ENCODE measurements at regions not wholly inside any gene's neighbourhood (a gene's known extent, or its start where the extent isn't known, plus 50 kb on each side); places are given as distances from the start of the nearest gene placed in this dataset.

GRCh38 chr9:81860581-81860980 lies 67.6 kb upstream of the SPATA31D4 start:
- DNase-seq (no peak), FAIRE-seq (no peak)
- Histone ChIP-seq H3K9me3 (ENCODE audit: control insufficient read depth in 2 of 2, insufficient read depth in 1 of 2, low read depth in 1 of 2, low read length in 1 of 2) (no peaks in the 10 kb centered on the region), H3K27ac (ENCODE audit: low read depth in 1 of 3, low read length in 2 of 3) (no peak overlapping the region), H3K4me3 (ENCODE audit: low read depth in 1 of 3, low read length in 3 of 3) (no peak overlapping the region), H3K36me3 (ENCODE audit: control insufficient read depth in 3 of 3, insufficient read depth in 2 of 3, low read depth in 1 of 3, low read length in 3 of 3) (no peaks in the 10 kb centered on the region), H3K4me1 (ENCODE audit: control insufficient read depth in 3 of 3, insufficient read depth in 2 of 3, low read depth in 1 of 3, low read length in 2 of 3) (no peaks in the 10 kb centered on the region), H3K27me3 (ENCODE audit: control insufficient read depth in 3 of 3, insufficient read depth in 3 of 3, low read length in 3 of 3) (no peaks in the 10 kb centered on the region)
- 88 to 93% (median 92%) methylated on average over 8 of the region's 8 CpGs for whole genome bisulfite sequencing, 3 donors

DNA sequence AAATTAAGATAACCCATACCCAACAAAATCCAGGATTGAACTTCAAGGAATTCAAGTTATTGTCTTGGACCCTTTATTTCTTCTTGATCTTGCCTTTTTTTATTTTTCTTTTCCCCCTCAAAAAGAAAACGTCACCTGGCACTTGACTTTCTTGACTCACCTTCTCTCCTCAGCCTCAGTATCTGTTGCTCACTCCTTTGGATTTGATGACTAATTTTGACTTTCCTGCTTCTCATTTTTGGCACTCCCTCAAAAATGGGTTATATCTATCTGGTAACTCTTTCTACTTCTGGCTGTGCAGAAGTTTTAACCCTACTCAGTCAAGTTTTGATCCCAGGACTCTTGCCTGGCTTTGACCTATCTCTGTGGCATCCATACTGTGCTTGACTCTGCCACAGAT lies 66.6 kb upstream of the SPATA31D4 start:
- DNase-seq, result no peak
- Histone ChIP-seq H3K36me3 (ENCODE audit: control insufficient read depth in 3 of 3, insufficient read depth in 2 of 3, low read depth in 1 of 3, low read length in 3 of 3) (no peaks in the 10 kb centered on the region), H3K27me3 (ENCODE audit: control insufficient read depth in 3 of 3, insufficient read depth in 3 of 3, low read length in 3 of 3) (no peaks in the 10 kb centered on the region), H3K4me3 (ENCODE audit: low read depth in 1 of 3, low read length in 3 of 3) (no peak overlapping the region), H3K9me3 (ENCODE audit: control insufficient read depth in 2 of 2, insufficient read depth in 1 of 2, low read depth in 1 of 2, low read length in 1 of 2) (no peaks in the 10 kb centered on the region), H3K27ac (ENCODE audit: low read depth in 1 of 3, low read length in 2 of 3) (no peak overlapping the region), H3K4me1 (ENCODE audit: control insufficient read depth in 3 of 3, insufficient read depth in 2 of 3, low read depth in 1 of 3, low read length in 2 of 3) (no peaks in the 10 kb centered on the region)
- FAIRE-seq, result no peak
- WGBS, 3 donors, result 57 to 71% (median 66%) methylated on average over 1 of the region's 1 CpG

DNA sequence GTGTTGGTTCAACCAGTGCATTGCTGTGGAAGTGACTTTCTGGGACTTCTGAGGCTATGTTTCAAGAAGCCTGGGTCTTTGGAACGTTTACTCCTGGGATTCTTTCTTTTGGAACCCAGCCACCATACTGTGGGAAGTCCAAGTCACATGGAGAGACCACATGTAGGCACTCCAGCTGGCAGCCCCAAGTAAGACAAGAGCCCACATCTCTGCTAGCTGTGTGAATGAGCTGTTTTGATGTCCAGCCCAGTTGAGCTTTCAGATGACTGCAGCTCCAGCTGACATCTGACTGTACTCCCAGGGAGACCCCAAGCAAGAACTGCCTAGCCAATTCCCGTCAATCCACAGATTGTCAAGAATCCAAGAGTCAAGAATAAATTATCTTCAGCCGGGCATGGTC lies 60.1 kb upstream of the SPATA31D4 start:
- FAIRE-seq, result no peak
- Histone ChIP-seq H3K4me3 (ENCODE audit: low read depth in 1 of 3, low read length in 3 of 3) (no peak overlapping the region), H3K27ac (ENCODE audit: low read depth in 1 of 3, low read length in 2 of 3) (no peak overlapping the region), H3K9me3 (ENCODE audit: control insufficient read depth in 2 of 2, insufficient read depth in 1 of 2, low read depth in 1 of 2, low read length in 1 of 2) (no peaks in the 10 kb centered on the region), H3K27me3 (ENCODE audit: control insufficient read depth in 3 of 3, insufficient read depth in 3 of 3, low read length in 3 of 3) (peaks cover 0 to 2% (median 0%) of the 10 kb centered on the region in 3 donors), H3K4me1 (ENCODE audit: control insufficient read depth in 3 of 3, insufficient read depth in 2 of 3, low read depth in 1 of 3, low read length in 2 of 3) (no peaks in the 10 kb centered on the region), H3K36me3 (ENCODE audit: control insufficient read depth in 3 of 3, insufficient read depth in 2 of 3, low read depth in 1 of 3, low read length in 3 of 3) (no peaks in the 10 kb centered on the region)
- no peak for DNase-seq
- WGBS, 3 donors, result 61 to 68% (median 68%) methylated on average over 3 of the region's 3 CpGs

DNA sequence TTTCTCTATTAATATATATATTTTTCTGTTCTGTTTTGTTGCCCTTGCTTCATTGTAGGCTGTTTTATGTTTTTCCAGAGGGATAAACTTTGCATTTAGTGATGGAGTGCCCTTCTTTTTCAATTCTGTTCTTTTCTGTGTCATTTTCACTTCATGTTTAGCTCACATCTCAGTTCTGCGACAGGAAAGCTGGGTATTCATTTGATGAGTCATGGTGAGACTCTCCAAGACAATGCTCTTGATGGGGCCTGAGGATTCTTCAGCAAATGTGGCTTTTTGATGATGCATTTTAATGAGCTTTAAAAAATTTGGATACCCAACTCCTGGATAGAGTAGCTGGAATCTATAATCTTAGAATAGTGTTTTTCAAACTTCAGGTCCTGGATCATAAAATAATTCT lies 56.5 kb upstream of the SPATA31D4 start:
- Histone ChIP-seq H3K4me3 (ENCODE audit: low read depth in 1 of 3, low read length in 3 of 3) (no peak overlapping the region), H3K36me3 (ENCODE audit: control insufficient read depth in 3 of 3, insufficient read depth in 2 of 3, low read depth in 1 of 3, low read length in 3 of 3) (no peaks in the 10 kb centered on the region), H3K9me3 (ENCODE audit: control insufficient read depth in 2 of 2, insufficient read depth in 1 of 2, low read depth in 1 of 2, low read length in 1 of 2) (no peaks in the 10 kb centered on the region), H3K27ac (ENCODE audit: low read depth in 1 of 3, low read length in 2 of 3) (no peak overlapping the region), H3K27me3 (ENCODE audit: control insufficient read depth in 3 of 3, insufficient read depth in 3 of 3, low read length in 3 of 3) (peaks cover 0 to 2% (median 0%) of the 10 kb centered on the region in 3 donors), H3K4me1 (ENCODE audit: control insufficient read depth in 3 of 3, insufficient read depth in 2 of 3, low read depth in 1 of 3, low read length in 2 of 3) (no peaks in the 10 kb centered on the region)
- FAIRE-seq, result no peak
- 52 to 94% (median 79%) methylated on average over 1 of the region's 1 CpG for WGBS, 3 donors
- no peak for DNase-seq

DNA sequence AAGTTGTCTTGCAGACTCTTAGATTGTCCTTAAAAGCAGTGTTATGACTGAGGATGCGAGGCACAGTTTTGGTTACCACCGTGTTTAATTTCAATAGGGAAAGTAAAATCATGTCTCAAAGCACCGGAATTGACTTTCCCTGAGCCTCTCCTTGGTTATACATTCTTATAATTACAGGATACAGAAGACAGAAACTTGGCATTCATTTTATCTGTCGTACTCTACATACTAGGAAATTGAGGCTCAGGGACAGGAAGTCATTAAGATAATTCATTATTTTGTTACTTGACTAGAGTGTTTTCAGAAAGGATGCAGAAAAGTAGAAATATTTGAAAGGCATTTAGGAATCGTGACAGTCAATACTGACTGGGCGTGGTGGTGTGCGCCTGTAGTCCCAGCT lies 54.0 kb upstream of the SPATA31D4 start:
- Histone ChIP-seq H3K36me3 (ENCODE audit: control insufficient read depth in 3 of 3, insufficient read depth in 2 of 3, low read depth in 1 of 3, low read length in 3 of 3) (no peaks in the 10 kb centered on the region), H3K4me3 (ENCODE audit: low read depth in 1 of 3, low read length in 3 of 3) (no peak overlapping the region), H3K27me3 (ENCODE audit: control insufficient read depth in 3 of 3, insufficient read depth in 3 of 3, low read length in 3 of 3) (peaks cover 0 to 2% (median 0%) of the 10 kb centered on the region in 3 donors), H3K27ac (ENCODE audit: low read depth in 1 of 3, low read length in 2 of 3) (peak overlapping the region in 2 of 3 donors; percentile 22 to 45), H3K9me3 (ENCODE audit: control insufficient read depth in 2 of 2, insufficient read depth in 1 of 2, low read depth in 1 of 2, low read length in 1 of 2) (no peaks in the 10 kb centered on the region), H3K4me1 (ENCODE audit: control insufficient read depth in 3 of 3, insufficient read depth in 2 of 3, low read depth in 1 of 3, low read length in 2 of 3) (no peaks in the 10 kb centered on the region)
- DNase-seq, result no peak
- WGBS, 3 donors, result 69 to 88% (median 79%) methylated on average over 7 of the region's 7 CpGs
- no peak for FAIRE-seq

DNA sequence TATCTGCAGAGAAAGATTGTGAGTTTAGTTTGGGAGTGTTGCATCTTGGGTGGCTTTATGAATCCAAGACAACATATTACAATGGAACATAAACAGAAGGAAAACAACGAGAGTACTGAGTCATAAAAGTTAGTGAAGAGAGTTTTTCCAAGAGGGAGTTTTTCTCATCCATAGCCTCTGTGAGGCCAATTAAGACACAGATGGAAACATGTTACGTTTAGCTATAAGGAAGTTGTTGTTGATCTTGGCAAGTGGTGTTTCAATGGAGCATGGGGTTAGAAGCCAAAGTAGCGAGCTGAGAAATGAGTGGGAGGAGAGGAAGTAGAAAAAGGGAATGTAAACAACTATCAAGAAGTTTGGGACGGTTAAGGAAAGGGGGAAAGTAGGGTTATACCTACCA lies 53.3 kb upstream of the SPATA31D4 start:
- no peak overlapping the region for H3K27ac ChIP-seq (ENCODE audit: low read depth in 1 of 3, low read length in 2 of 3)
- no peak for FAIRE-seq

GRCh38 chr9:81877047-81877446 lies 51.2 kb upstream of the SPATA31D4 start:
- Histone ChIP-seq H3K4me1 (ENCODE audit: control insufficient read depth in 3 of 3, insufficient read depth in 2 of 3, low read depth in 1 of 3, low read length in 2 of 3) (no peaks in the 10 kb centered on the region), H3K9me3 (ENCODE audit: control insufficient read depth in 2 of 2, insufficient read depth in 1 of 2, low read depth in 1 of 2, low read length in 1 of 2) (no peaks in the 10 kb centered on the region), H3K27me3 (ENCODE audit: control insufficient read depth in 3 of 3, insufficient read depth in 3 of 3, low read length in 3 of 3) (no peaks in the 10 kb centered on the region), H3K27ac (ENCODE audit: low read depth in 1 of 3, low read length in 2 of 3) (no peak overlapping the region), H3K4me3 (ENCODE audit: low read depth in 1 of 3, low read length in 3 of 3) (no peak overlapping the region), H3K36me3 (ENCODE audit: control insufficient read depth in 3 of 3, insufficient read depth in 2 of 3, low read depth in 1 of 3, low read length in 3 of 3) (no peaks in the 10 kb centered on the region)
- DNase-seq, result no peak
- WGBS, 3 donors, result 89 to 94% (median 91%) methylated on average over 9 of the region's 9 CpGs
- FAIRE-seq, result no peak

More for the DNA sequence above, 53.3 kb upstream of the SPATA31D4 start:
- no peaks in the 10 kb centered on the region for H3K9me3 ChIP-seq (ENCODE audit: control insufficient read depth in 2 of 2, insufficient read depth in 1 of 2, low read depth in 1 of 2, low read length in 1 of 2)
- H3K36me3 ChIP-seq (ENCODE audit: control insufficient read depth in 3 of 3, insufficient read depth in 2 of 3, low read depth in 1 of 3, low read length in 3 of 3), result no peaks in the 10 kb centered on the region
- WGBS, 3 donors, result 16 to 22% (median 19%) methylated on average over 4 of the region's 4 CpGs
- no peaks in the 10 kb centered on the region for H3K27me3 ChIP-seq (ENCODE audit: control insufficient read depth in 3 of 3, insufficient read depth in 3 of 3, low read length in 3 of 3)
- no peaks in the 10 kb centered on the region for H3K4me1 ChIP-seq (ENCODE audit: control insufficient read depth in 3 of 3, insufficient read depth in 2 of 3, low read depth in 1 of 3, low read length in 2 of 3)
- DNase-seq, result peak in 1 of 2 donors; percentile 24
- no peak overlapping the region for H3K4me3 ChIP-seq (ENCODE audit: low read depth in 1 of 3, low read length in 3 of 3)

All from small intestine (tissue), 7 donors.